H9 (cell line): ENCODE measurements at regions not wholly inside any gene's neighbourhood (a gene's known extent, or its start where the extent isn't known, plus 50 kb on each side); places are given as distances from the start of the nearest gene placed in this dataset.

Experiments used
- DNase-seq: peaks from one replicate; pipeline ENCODE4 v3.0.0-alpha.2; 2017
- H2AFZ ChIP-seq: one replicate; pipeline ENCODE4 v1.6.1; 2013; ENCODE audit warnings: mild to moderate bottlenecking, low read length, control low read depth, moderate library complexity
- H2AK5ac ChIP-seq: 2 replicates; pipeline ENCODE4 v1.6.1; 2013; ENCODE audit warnings: low read length, control low read depth, mixed read lengths; ENCODE audit not compliant: insufficient read length
- H2BK120ac ChIP-seq: one replicate; pipeline ENCODE4 v1.6.1; 2013; ENCODE audit warnings: low read depth, mild to moderate bottlenecking, low read length, control low read depth, inconsistent platforms; ENCODE audit not compliant: poor library complexity, severe bottlenecking
- H2BK12ac ChIP-seq: 2 replicates; pipeline ENCODE4 v1.6.1; 2013; ENCODE audit warnings: low read length, control low read depth, mixed read lengths, low read depth; ENCODE audit not compliant: insufficient read length
- H2BK15ac ChIP-seq: 2 replicates; pipeline ENCODE4 v1.6.1; 2013; ENCODE audit warnings: low read depth, low read length, control low read depth
- H2BK20ac ChIP-seq: one replicate; pipeline ENCODE4 v1.6.1; 2013; ENCODE audit warnings: low read depth, mild to moderate bottlenecking, low read length, control low read depth, inconsistent platforms; ENCODE audit not compliant: poor library complexity, severe bottlenecking
- H2BK5ac ChIP-seq: 2 replicates; pipeline ENCODE4 v1.6.1; 2013; ENCODE audit warnings: low read length, control low read depth, mixed read lengths; ENCODE audit not compliant: insufficient read length
- H3K14ac ChIP-seq: 2 replicates; pipeline ENCODE4 v1.6.1; 2013; ENCODE audit warnings: low read length, control low read depth; ENCODE audit not compliant: insufficient read depth
- H3K18ac ChIP-seq: 2 replicates; pipeline ENCODE4 v1.6.1; 2013; ENCODE audit warnings: low read depth, mild to moderate bottlenecking, mixed read lengths, low read length, control low read depth; ENCODE audit not compliant: insufficient read length
- H3K23ac ChIP-seq: 2 replicates; pipeline ENCODE4 v1.6.1; 2013; ENCODE audit warnings: low read length, control low read depth, mixed read lengths, low read depth; ENCODE audit not compliant: insufficient read length
- H3K23me2 ChIP-seq: 2 replicates; pipeline ENCODE4 v1.6.1; 2013; ENCODE audit warnings: low read depth, mild to moderate bottlenecking, mixed read lengths, low read length, control low read depth; ENCODE audit not compliant: insufficient read length, poor library complexity, severe bottlenecking
- H3K27ac ChIP-seq: 2 replicates; pipeline ENCODE4 v1.5.1; 2013; ENCODE audit warnings: low read length, control low read depth, mixed read lengths, low read depth; ENCODE audit not compliant: insufficient read length
- H3K27me3 ChIP-seq: 2 replicates; pipeline ENCODE4 v1.6.1; 2013; ENCODE audit warnings: low read length, control low read depth, inconsistent platforms; ENCODE audit not compliant: insufficient read depth
- H3K4ac ChIP-seq: 2 replicates; pipeline ENCODE4 v1.6.1; 2013; ENCODE audit warnings: low read depth, mild to moderate bottlenecking, control low read depth, inconsistent platforms, low read length, moderate library complexity
- H3K4me1 ChIP-seq: 2 replicates; pipeline ENCODE4 v1.6.1; 2013; ENCODE audit warnings: low read length, control low read depth, inconsistent platforms; ENCODE audit not compliant: insufficient read depth
- H3K4me2 ChIP-seq: 2 replicates; pipeline ENCODE4 v1.6.1; 2013; ENCODE audit warnings: low read length, control low read depth, mixed read lengths; ENCODE audit not compliant: insufficient read length, insufficient read depth
- H3K56ac ChIP-seq: 2 replicates; pipeline ENCODE4 v1.6.1; 2013; ENCODE audit warnings: low read depth, mild to moderate bottlenecking, mixed read lengths, low read length, control low read depth; ENCODE audit not compliant: insufficient read length
- H3K79me1 ChIP-seq: 2 replicates; pipeline ENCODE4 v1.6.1; 2013; ENCODE audit warnings: low read depth, mild to moderate bottlenecking, moderate library complexity, low read length, control low read depth, inconsistent platforms; ENCODE audit not compliant: insufficient read depth, poor library complexity, severe bottlenecking
- H3K79me2 ChIP-seq: 2 replicates; pipeline ENCODE4 v1.6.1; 2013; ENCODE audit warnings: low read length, control low read depth, inconsistent platforms; ENCODE audit not compliant: insufficient read depth
- H3K9ac ChIP-seq: 2 replicates; pipeline ENCODE4 v1.6.1; 2013; ENCODE audit warnings: low read length, control low read depth, mixed read lengths; ENCODE audit not compliant: insufficient read length; ENCODE audit errors: extremely low read depth
- H3K9me3 ChIP-seq: one replicate; pipeline ENCODE4 v1.6.1; 2013; ENCODE audit warnings: low read depth, low read length, inconsistent platforms; ENCODE audit not compliant: control insufficient read depth
- H3T11ph ChIP-seq: one replicate; pipeline ENCODE4 v1.6.1; 2013; ENCODE audit warnings: mild to moderate bottlenecking, low read length, control low read depth, inconsistent platforms
- H4K20me1 ChIP-seq: one replicate; pipeline ENCODE4 v1.6.1; 2013; ENCODE audit not compliant: control insufficient read depth, insufficient read length, insufficient read depth
- H4K5ac ChIP-seq: 2 replicates; pipeline ENCODE4 v1.6.1; 2013; ENCODE audit warnings: low read depth, mild to moderate bottlenecking, mixed read lengths, low read length, control low read depth; ENCODE audit not compliant: insufficient read length
- H4K8ac ChIP-seq: replicated peaks from 2 replicates; pipeline ENCODE4 v1.6.1; 2013; ENCODE audit warnings: low read length, control low read depth, mixed read lengths, low read depth; ENCODE audit not compliant: insufficient read length
- H4K91ac ChIP-seq: 2 replicates; pipeline ENCODE4 v1.6.1; 2013; ENCODE audit warnings: low read depth, mild to moderate bottlenecking, moderate library complexity, mixed read lengths, low read length, control low read depth; ENCODE audit not compliant: insufficient read length
- H3K27ac Mint-ChIP-seq, 3 experiments: 2 replicates in 2 of 3; 3 replicates in 1 of 3; pipeline ENCODE4 v1.8.0; 2020 to 2021; ENCODE audit warnings: mixed read lengths in 3 of 3, mild to moderate bottlenecking in 1 of 3, moderate library complexity in 1 of 3
- H3K27me3 Mint-ChIP-seq: 2 replicates; pipeline ENCODE4 v1.8.0; 2021; ENCODE audit warnings: low read depth, mild to moderate bottlenecking, moderate library complexity, mixed read lengths
- H3K36me3 Mint-ChIP-seq, 3 experiments: 2 replicates in 2 of 3; 3 replicates in 1 of 3; pipeline ENCODE4 v1.8.0; 2020 to 2021; ENCODE audit warnings: low read depth in 3 of 3, mixed read lengths in 3 of 3; ENCODE audit not compliant: insufficient read depth in 1 of 3
- H3K4me1 Mint-ChIP-seq, 2 experiments: 2 replicates each; pipeline ENCODE4 v1.8.0; 2020; ENCODE audit warnings: mixed read lengths in 2 of 2
- H3K4me3 Mint-ChIP-seq, 2 experiments: 2 replicates in 1 of 2; 3 replicates in 1 of 2; pipeline ENCODE4 v1.8.0; 2020 to 2021; ENCODE audit warnings: mild to moderate bottlenecking in 2 of 2, mixed read lengths in 2 of 2, moderate library complexity in 1 of 2
- H3K9me3 Mint-ChIP-seq, 2 experiments: 2 replicates in 1 of 2; 3 replicates in 1 of 2; pipeline ENCODE4 v1.8.0; 2020; ENCODE audit warnings: mild to moderate bottlenecking in 2 of 2, mixed read lengths in 2 of 2, moderate library complexity in 1 of 2
- CTCF ChIP-seq: fragments of 200-600 bp; sonication (generic); conservative IDR thresholded peaks from 3 replicates; pipeline ENCODE4 v1.8.0; 2021; ENCODE audit warnings: antibody characterized with exemption, mild to moderate bottlenecking
- WGBS: extraction: QIAGEN DNeasy Blood & Tissue Kit; methylation state at CpG from one replicate; pipeline ENCODE4 v1.1.7; 2013; ENCODE audit warnings: missing lambda C conversion rate, low lambda C conversion rate, mixed read lengths; ENCODE audit not compliant: insufficient read length; ENCODE audit errors: extremely low coverage; 5-methylcytosine and 5-hydroxymethylcytosine counted together

- H3K4me1 ChIP-seq = no peaks in the 10 kb centered on the region
- H3K14ac ChIP-seq = no peak overlapping the region; the same call in 1 of the 2 replicates
- no peak overlapping the region for H2BK15ac ChIP-seq
- H2BK12ac ChIP-seq = no peak overlapping the region
- H3K9me3 Mint-ChIP-seq = peaks cover 0 to 4% of the 10 kb centered on the region in 2 experiments; a peak in 3 of 5 replicates
- H3K9me3 ChIP-seq = no peaks in the 10 kb centered on the region
- no peak overlapping the region for H3K4me2 ChIP-seq
- no peak overlapping the region for H2BK5ac ChIP-seq
- H3K4ac ChIP-seq = no peak overlapping the region
- no peak overlapping the region for H3K9ac ChIP-seq
- peaks cover 14% of the 10 kb centered on the region for H3K27me3 Mint-ChIP-seq
- H2AK5ac ChIP-seq = no peak overlapping the region
- no peaks in the 10 kb centered on the region for H4K20me1 ChIP-seq
- TF ChIP-seq CTCF = no peak
- no peak overlapping the region for H3K18ac ChIP-seq
- no peak overlapping the region for H2AFZ ChIP-seq
- no peaks in the 10 kb centered on the region for H3K79me1 ChIP-seq
- 0 out of 7 replicates have a peak overlapping the region, but pooled peaks of 1 of the 3 experiments have one; percentile 17 for H3K27ac Mint-ChIP-seq
- DNase-seq = peak; percentile 19
- H3K23ac ChIP-seq = no peak overlapping the region
- H3K23me2 ChIP-seq = no peaks in the 10 kb centered on the region
- H3K27ac ChIP-seq = no peak overlapping the region
- no peak overlapping the region for H4K91ac ChIP-seq
- no peak overlapping the region for H4K8ac ChIP-seq
- WGBS = no CpG with 5 or more reads among the region's 15 CpGs
- H3K36me3 Mint-ChIP-seq = no peaks in the 10 kb centered on the region; a peak in 1 of 7 replicates
- H2BK120ac ChIP-seq = no peak overlapping the region
- H3K27me3 ChIP-seq = no peaks in the 10 kb centered on the region
- no peak overlapping the region for H3T11ph ChIP-seq
- H3K79me2 ChIP-seq = no peaks in the 10 kb centered on the region
- H4K5ac ChIP-seq = no peak overlapping the region
- H3K4me1 Mint-ChIP-seq = peaks cover 3 to 9% of the 10 kb centered on the region in 2 experiments; a peak in 3 of 4 replicates
- no peak overlapping the region for H3K56ac ChIP-seq
- no peak overlapping the region for H3K4me3 Mint-ChIP-seq
- H2BK20ac ChIP-seq = no peak overlapping the region
Observed at GRCh38 chr22:49139492-49140151, 688.1 kb downstream of the BRD1 start.
